HG03060 (cell line): ENCODE measurements at regions not wholly inside any gene's neighbourhood (a gene's known extent, or its start where the extent isn't known, plus 50 kb on each side); places are given as distances from the start of the nearest gene placed in this dataset.
"Not testable (repeated sequence)": the region's sequence is repeated elsewhere in the genome, so short reads cannot be mapped to it uniquely, and the experiment has no call there.

Experiments
- ATAC-seq: cut with Tn5 transposase; IDR thresholded peaks from one replicate; pipeline ENCODE4 v1.9.1; 2021; ENCODE audit warnings: low read depth, moderate number of reproducible peaks; ENCODE audit not compliant: unreplicated experiment

DNA sequence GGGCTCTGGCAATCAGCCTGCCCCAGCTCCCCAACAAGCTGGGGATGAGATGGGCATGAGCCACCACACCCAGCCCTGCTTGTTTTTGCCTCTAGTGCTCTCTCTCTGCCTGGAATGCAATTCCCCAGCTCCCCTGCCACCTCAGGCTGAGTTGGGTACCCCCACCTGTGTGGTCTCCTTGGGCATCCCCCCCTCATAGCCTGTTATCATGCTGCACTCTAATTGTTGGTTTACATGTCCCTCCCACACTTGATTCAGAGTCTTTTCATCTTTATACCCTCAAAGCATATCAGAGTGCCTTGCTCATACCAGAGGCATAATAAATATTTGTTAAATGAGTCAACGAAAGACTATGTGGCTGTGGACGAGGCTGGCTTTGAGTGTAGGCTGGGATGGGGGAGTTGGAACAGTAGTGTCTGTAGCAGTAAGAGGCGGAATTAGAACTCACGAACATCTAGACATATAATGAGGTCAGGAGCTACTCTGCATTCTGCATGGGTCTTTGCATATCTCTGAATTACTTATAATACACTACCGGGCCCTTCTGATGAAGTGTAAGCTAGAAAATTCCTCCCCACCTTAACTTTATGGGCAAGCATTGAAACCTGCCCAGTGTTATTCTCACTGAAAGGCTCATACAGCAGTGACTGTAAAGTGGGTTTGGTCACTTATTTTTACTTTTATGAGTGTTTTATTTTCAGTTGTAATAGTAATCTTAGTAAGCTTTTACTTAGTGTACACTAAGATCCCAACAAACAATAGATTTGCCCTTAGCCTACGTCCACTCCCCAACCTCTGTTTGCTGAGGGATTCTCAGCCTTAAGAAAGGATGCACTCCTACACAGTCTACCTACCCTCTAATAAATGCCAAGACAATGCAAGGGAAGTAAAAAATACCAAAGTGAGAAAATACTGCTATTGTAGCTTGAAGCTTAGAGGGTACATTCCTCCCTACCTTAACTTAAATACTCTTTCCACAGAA is 58.7 kb downstream of the EDN1 start:
- no peak for ATAC-seq

- ATAC-seq = no peak
These were observed 60.5 kb downstream of the EDN1 start for GRCh38 chr6:12350644-12351170.

DNA sequence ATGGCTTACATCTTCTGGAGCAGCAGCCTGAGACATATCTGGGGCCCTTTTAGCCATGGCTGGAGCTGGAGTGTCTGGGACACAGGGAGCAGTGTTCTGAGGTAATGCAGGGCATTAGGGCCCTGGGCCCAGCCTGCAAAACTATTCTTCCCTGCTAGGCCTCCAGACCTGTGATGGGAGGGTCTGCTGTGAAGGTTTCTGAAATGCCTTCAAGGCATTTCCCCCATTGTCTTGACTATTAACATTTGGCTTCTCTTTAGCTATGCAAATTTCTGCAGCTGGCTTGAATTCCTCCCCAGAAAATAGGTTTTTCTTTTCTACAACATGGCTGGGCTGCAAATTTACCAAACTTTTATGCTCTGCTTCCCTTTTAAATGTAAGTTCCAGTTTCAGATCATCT is 61.5 kb downstream of the EDN1 start:
- no peak for ATAC-seq

- no peak for ATAC-seq
These were observed 63.6 kb downstream of the EDN1 start for GRCh38 chr6:12353731-12354130.

DNA sequence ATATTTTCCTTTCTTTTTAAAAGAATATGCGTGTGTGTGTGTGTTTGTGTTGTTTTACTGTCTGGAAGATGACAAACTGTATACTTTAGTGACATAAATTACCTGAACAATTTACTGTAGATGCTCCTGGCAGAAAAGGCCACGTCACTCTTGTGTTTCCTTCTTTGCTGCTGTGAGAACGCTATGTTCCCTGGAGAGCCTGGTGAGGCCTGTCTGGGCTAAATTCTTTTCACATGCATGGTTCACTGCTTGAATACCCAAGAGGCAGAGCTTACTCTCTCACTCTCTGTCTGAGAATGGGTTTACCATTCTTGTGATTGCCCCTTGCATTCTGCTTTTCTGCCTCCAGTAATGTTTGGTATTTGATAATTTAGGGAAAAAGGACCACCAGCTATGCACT is 64.3 kb downstream of the EDN1 start:
- peak; percentile 53 for ATAC-seq

DNA sequence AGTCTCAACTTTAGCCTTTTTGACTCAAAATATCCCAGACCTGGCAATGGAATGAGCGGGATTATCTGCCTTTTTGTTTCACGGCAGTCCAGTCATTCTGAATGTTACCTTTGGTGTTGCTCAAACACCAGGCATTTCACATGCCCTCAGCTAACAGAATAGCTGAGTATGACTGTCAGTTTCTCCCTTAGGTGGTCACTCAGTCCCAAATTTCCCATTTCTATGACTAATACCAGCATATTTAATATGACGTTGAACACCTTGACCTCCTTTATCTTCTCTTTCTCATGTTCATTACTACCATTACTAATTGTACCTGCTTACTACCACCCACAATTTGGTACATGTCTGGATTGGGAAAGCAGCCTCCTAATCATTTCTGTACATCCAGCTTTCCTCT is 65.2 kb downstream of the EDN1 start:
- ATAC-seq = no peak

DNA sequence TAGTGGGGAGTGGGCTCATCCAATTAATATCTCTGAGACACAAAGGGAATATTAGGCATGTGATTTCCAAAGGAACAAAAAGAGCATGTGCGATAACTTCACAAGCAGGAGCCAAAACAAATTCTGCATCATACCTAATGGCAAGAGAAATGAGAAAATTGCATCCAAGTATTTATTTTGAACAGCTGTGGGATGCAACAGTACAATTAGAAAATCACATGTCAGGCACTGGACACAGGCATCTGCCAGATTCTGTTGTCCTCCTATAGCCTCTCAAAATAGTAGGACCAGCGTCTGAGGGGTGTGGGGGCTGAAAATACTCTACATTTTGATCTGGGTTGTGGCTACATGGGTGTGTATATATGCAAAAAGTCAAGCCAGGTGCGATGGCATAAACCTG is 66.3 kb downstream of the EDN1 start:
- no peak for ATAC-seq

- ATAC-seq = peak; percentile 74
These were observed 67.1 kb downstream of the EDN1 start for GRCh38 chr6:12356983-12357972.

DNA sequence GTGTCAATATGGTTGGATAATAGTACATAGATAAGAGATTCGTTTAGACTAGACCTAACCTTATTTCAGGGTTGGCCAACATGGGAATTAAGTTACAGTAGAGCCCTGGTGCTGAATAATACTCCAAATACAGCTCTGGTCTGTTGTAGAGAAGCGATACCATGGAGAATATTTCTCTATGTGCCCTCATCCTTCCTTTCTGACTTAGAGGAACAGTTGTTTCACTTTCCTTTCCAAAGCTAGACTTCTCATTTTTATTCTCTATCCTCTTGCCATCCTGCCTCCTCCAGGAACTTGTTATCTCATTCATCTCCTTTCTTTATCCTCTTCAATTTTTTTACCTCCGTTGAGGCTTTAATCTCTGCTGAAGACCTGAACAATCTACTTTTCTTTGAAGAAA is 68.9 kb downstream of the EDN1 start:
- no peak for ATAC-seq

DNA sequence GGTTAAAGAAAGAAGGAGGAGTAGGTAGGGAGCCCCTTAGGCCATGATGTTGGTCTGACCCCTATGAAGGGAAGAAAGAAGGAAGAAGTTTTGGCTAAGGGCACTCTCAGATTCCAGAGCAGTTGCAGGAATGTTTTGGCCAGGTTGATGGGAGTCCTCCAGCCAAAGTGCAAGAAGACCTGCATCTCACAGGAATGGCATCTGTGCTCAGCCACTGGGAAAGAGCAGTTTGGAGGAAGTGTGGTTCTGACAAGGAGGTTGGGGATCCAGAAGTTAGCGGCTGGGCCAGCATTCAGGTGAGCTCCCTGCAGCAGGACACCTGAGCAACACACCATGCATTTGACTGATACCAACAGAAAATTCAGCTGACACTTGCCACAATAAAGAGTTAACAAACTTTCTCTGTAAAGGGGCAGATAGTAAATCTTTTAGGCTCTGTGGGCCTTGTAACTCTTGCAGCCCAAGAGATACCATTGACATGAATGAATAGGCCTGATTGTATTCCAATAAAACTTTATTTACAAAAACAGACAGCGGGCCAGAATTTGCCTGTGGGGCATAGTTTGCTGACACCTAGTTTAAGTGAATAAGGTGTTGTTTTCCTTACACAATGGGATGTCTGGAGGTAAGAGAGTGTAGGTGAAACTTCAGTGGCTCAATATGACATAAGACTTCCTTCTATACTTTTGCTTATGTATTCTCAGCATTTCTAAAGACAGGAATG is 71.0 kb downstream of the EDN1 start:
- ATAC-seq = no peak

GRCh38 chr6:12363277-12363650 is 73.1 kb downstream of the EDN1 start:
- ATAC-seq = not testable (repeated sequence)

GRCh38 chr6:12363651-12364381 is 73.7 kb downstream of the EDN1 start:
- ATAC-seq = peak; percentile 53

- no peak for ATAC-seq
These were observed 74.5 kb downstream of the EDN1 start for GRCh38 chr6:12364621-12365020.

GRCh38 chr6:12366731-12367130 is 76.6 kb downstream of the EDN1 start:
- ATAC-seq = no peak

GRCh38 chr6:12367412-12367811 is 77.3 kb downstream of the EDN1 start:
- ATAC-seq = no peak

- ATAC-seq = no peak
These were observed 79.2 kb downstream of the EDN1 start for GRCh38 chr6:12369355-12369754.

DNA sequence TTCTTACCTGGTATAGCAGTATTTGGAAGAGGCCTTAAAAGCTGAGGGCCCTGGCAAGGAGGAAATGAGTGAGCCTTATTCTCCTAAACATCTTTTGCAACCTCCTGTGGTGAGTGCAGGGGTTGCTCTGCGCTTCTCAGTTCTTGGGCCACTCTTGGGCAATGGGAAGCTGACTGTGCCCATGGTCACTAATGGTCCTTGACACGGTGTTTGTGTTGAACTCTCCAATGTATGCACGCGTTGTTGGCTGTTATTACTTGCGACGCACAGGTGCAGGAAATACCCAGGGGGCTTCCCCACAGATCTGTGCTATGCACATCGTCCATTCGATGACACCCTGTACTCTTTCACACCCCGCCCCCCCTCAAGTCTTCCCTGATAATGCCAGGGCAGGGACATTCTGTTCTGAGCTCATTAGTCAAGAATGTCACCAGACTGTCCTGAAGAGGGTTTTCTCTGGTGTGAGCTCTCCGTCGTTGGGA is 79.7 kb downstream of the EDN1 start:
- ATAC-seq = peak; percentile 54

- no peak for ATAC-seq
These were observed 81.0 kb downstream of the EDN1 start for GRCh38 chr6:12371151-12371550.

GRCh38 chr6:12371641-12372146 is 81.5 kb downstream of the EDN1 start:
- no peak for ATAC-seq
